Activated CD4-positive, alpha-beta T cell treated with anti-CD3 and anti-CD28 coated beads for 36 hours (primary cell): ENCODE measurements at regions not wholly inside any gene's neighbourhood (a gene's known extent, or its start where the extent isn't known, plus 50 kb on each side); places are given as distances from the start of the nearest gene placed in this dataset.

Source experiments
- ATAC-seq: fragments of 200-7000 bp; cut with Tn5 transposase; one replicate; pipeline ENCODE4 v1.10.0; 2021; ENCODE audit warnings: mild to moderate bottlenecking, moderate library complexity
- CTCF ChIA-PET: fragments of 350-600 bp; sonication (Branson Sonifier 250); formaldehyde crosslinking; loops from one replicate; lab custom pipeline; 2021; ENCODE audit warnings: antibody characterized with exemption; lab: Charles Lee
- POLR2A ChIA-PET: fragments of 350-600 bp; sonication (Branson Sonifier 250); formaldehyde crosslinking; loops from one replicate; lab custom pipeline; 2021; ENCODE audit warnings: antibody characterized with exemption, inconsistent platforms; lab: Charles Lee
- DNase-seq: peaks from one replicate; pipeline ENCODE4 v3.0.0-alpha.2; 2020
- H3K27ac Mint-ChIP-seq: one replicate; pipeline ENCODE4 v1.8.0; 2021; ENCODE audit warnings: mixed read lengths
- H3K27me3 Mint-ChIP-seq: one replicate; pipeline ENCODE4 v1.8.0; 2021; ENCODE audit warnings: mixed read lengths
- H3K36me3 Mint-ChIP-seq: one replicate; pipeline ENCODE4 v1.8.0; 2021; ENCODE audit warnings: low read depth, mixed read lengths
- H3K4me1 Mint-ChIP-seq: one replicate; pipeline ENCODE4 v1.8.0; 2021; ENCODE audit warnings: mixed read lengths
- H3K4me3 Mint-ChIP-seq: one replicate; pipeline ENCODE4 v1.8.0; 2021; ENCODE audit warnings: mild to moderate bottlenecking, moderate library complexity, mixed read lengths
- H3K9me3 Mint-ChIP-seq: one replicate; pipeline ENCODE4 v1.8.0; 2021; ENCODE audit warnings: low read depth, mixed read lengths
- intact Hi-C, 2 experiments: fragments of 100-400 bp; cut with DNase I in 1 of 2; cut with micrococcal nuclease in 1 of 2; formaldehyde crosslinking; loops; one replicate each; pipeline versions ENCODE4 v1.14.2 to v1.15.1; 2022 to 2024; cut with DNase I, micrococcal nuclease

- intact Hi-C loops, result no loop called here
- H3K4me3 Mint-ChIP-seq, result no peak overlapping the region
- DNase-seq, result no peak
- CTCF ChIA-PET, result no interaction called here
- no peaks in the 10 kb centered on the region for H3K36me3 Mint-ChIP-seq
- no peaks in the 10 kb centered on the region for H3K4me1 Mint-ChIP-seq
- peaks cover 2% of the 10 kb centered on the region for H3K27me3 Mint-ChIP-seq
- POLR2A ChIA-PET, result no interaction called here
- peaks cover 2% of the 10 kb centered on the region for H3K9me3 Mint-ChIP-seq
- H3K27ac Mint-ChIP-seq, result no peak overlapping the region
- ATAC-seq, result no peak
Measured at GRCh38 chr16:48003206-48003907, 152.4 kb downstream of the ABCC12 start.

DNA sequence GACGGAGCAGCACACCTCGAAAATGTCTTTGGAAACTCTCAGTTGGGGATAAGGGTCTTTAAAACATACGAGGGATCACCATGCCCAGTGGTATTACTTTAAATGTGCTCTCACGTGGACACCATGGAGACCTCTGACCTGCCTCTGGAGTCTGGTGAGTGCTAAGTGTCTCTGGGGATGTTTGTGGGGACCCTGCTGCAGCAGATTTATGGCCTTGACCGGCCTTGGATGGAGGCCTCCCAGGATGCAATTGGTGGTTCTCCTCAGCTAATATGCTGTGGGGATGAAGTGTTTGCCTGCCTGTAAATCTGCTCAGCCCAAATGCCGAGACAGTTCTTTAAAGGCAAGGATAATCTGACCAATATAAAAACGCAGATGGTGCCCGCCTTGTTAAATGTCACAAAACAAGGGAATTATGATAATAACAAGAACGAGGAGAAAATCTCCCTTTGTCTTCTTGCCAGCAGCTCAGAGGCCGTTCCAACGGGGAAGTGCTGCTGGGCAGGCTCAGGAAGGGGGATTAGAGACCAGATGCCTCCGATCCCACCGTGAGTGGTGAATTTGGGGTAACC is 154.4 kb downstream of the ABCC12 start:
- H3K27me3 Mint-ChIP-seq, result peaks cover 2% of the 10 kb centered on the region
- peaks cover 1% of the 10 kb centered on the region for H3K9me3 Mint-ChIP-seq
- intact Hi-C loops, result no loop called here
- CTCF ChIA-PET, result no interaction called here
- no peak for ATAC-seq
- no peak overlapping the region for H3K4me3 Mint-ChIP-seq
- H3K36me3 Mint-ChIP-seq, result no peaks in the 10 kb centered on the region
- no peaks in the 10 kb centered on the region for H3K4me1 Mint-ChIP-seq
- no peak for DNase-seq
- POLR2A ChIA-PET, result no interaction called here
- no peak overlapping the region for H3K27ac Mint-ChIP-seq

DNA sequence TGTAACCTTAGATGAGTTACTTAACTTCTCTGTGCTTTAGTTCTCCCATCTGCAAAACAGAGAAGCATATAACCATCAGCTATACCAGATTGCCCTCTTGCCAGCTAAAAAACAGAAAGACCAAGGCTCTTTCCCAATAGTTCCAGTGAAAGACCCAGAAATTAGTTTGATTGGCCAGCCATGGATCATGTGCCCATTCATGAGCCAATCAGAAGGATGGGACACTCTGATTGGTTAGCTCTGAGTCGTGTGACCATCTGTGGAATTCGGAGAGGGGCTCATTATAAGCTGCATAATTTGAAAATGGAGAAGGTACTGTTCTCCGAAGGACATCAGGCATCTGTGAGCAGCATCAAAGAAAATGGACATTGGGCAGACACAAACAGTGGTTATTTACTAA is 155.2 kb downstream of the ABCC12 start:
- Mint-ChIP-seq H3K27ac (no peak overlapping the region), H3K9me3 (no peaks in the 10 kb centered on the region), H3K4me3 (no peak overlapping the region), H3K36me3 (no peaks in the 10 kb centered on the region), H3K4me1 (no peaks in the 10 kb centered on the region), H3K27me3 (peaks cover 2% of the 10 kb centered on the region)
- intact Hi-C loops, result no loop called here
- POLR2A ChIA-PET, result no interaction called here
- ATAC-seq (no peak), DNase-seq (no peak)
- CTCF ChIA-PET, result no interaction called here

GRCh38 chr16:47999595-47999994 is 156.2 kb downstream of the ABCC12 start:
- H3K27me3 Mint-ChIP-seq, result peaks cover 2% of the 10 kb centered on the region
- no peak overlapping the region for H3K27ac Mint-ChIP-seq
- H3K9me3 Mint-ChIP-seq, result no peaks in the 10 kb centered on the region
- no peaks in the 10 kb centered on the region for H3K4me1 Mint-ChIP-seq
- DNase-seq, result no peak
- no peaks in the 10 kb centered on the region for H3K36me3 Mint-ChIP-seq
- POLR2A ChIA-PET, result no interaction called here
- intact Hi-C loops, result no loop called here
- CTCF ChIA-PET, result interaction anchor here (0.7 kb wide), 1 partner anchor 1269 kb away, joined by 3 read pairs; no protein-coding TSS in a partner anchor
- no peak for ATAC-seq
- no peak overlapping the region for H3K4me3 Mint-ChIP-seq

GRCh38 chr16:47995354-47995753 is 160.4 kb downstream of the ABCC12 start:
- peaks cover 2% of the 10 kb centered on the region for H3K27me3 Mint-ChIP-seq
- POLR2A ChIA-PET, result no interaction called here
- intact Hi-C loops, result no loop called here
- CTCF ChIA-PET, result no interaction called here
- peaks cover 3% of the 10 kb centered on the region for H3K9me3 Mint-ChIP-seq
- H3K4me3 Mint-ChIP-seq, result no peak overlapping the region
- no peaks in the 10 kb centered on the region for H3K36me3 Mint-ChIP-seq
- ATAC-seq (no peak), DNase-seq (no peak)
- no peak overlapping the region for H3K27ac Mint-ChIP-seq
- H3K4me1 Mint-ChIP-seq, result no peaks in the 10 kb centered on the region

GRCh38 chr16:47991491-47991890 is 164.3 kb downstream of the ABCC12 start:
- intact Hi-C loops, result no loop called here
- CTCF ChIA-PET, result interaction anchor here (0.6 kb wide), 1 partner anchor 735 kb away, joined by 3 read pairs; no protein-coding TSS in a partner anchor
- peaks cover 5% of the 10 kb centered on the region for H3K9me3 Mint-ChIP-seq
- POLR2A ChIA-PET, result no interaction called here
- ATAC-seq (no peak), DNase-seq (no peak)
- H3K36me3 Mint-ChIP-seq, result no peaks in the 10 kb centered on the region
- no peak overlapping the region for H3K27ac Mint-ChIP-seq
- H3K4me3 Mint-ChIP-seq, result no peak overlapping the region
- H3K27me3 Mint-ChIP-seq, result peaks cover 4% of the 10 kb centered on the region
- H3K4me1 Mint-ChIP-seq, result no peaks in the 10 kb centered on the region

DNA sequence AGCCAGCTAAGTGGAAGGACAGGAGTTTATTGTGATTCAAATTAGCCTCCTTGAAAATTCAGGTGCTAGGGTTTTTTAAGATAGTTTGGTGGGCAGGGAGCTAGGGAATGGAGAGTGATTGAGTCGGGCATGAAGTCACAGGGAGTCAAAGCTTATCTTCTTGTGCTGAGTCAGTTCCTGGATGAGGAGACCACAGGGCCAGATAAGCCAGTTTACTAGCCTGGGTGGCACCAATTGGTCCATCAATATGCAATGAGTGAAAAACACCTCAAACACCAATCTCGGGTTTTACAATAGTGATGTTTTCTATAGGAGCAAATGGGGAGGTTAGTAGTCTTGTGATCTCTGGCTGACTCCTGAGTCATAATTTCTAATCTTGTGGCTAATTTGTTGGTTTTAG is 165.1 kb downstream of the ABCC12 start:
- H3K9me3 Mint-ChIP-seq, result peaks cover 5% of the 10 kb centered on the region
- no peak for DNase-seq
- H3K36me3 Mint-ChIP-seq, result no peaks in the 10 kb centered on the region
- CTCF ChIA-PET, result interaction anchor here (1.1 kb wide), 1 partner anchor 849 kb away, joined by 4 read pairs; no protein-coding TSS in a partner anchor
- ATAC-seq, result no peak
- H3K4me1 Mint-ChIP-seq, result no peaks in the 10 kb centered on the region
- peaks cover 4% of the 10 kb centered on the region for H3K27me3 Mint-ChIP-seq
- H3K4me3 Mint-ChIP-seq, result no peak overlapping the region
- intact Hi-C loops, result no loop called here
- no peak overlapping the region for H3K27ac Mint-ChIP-seq
- POLR2A ChIA-PET, result no interaction called here

GRCh38 chr16:47987136-47987535 is 168.7 kb downstream of the ABCC12 start:
- intact Hi-C loops, result no loop called here
- ChIA-PET POLR2A (no interaction called here), CTCF (no interaction called here)
- ATAC-seq (no peak), DNase-seq (no peak)
- H3K4me1 Mint-ChIP-seq, result no peaks in the 10 kb centered on the region
- H3K4me3 Mint-ChIP-seq, result no peak overlapping the region
- H3K36me3 Mint-ChIP-seq, result no peaks in the 10 kb centered on the region
- H3K9me3 Mint-ChIP-seq, result peaks cover 2% of the 10 kb centered on the region
- peaks cover 7% of the 10 kb centered on the region for H3K27me3 Mint-ChIP-seq
- H3K27ac Mint-ChIP-seq, result no peak overlapping the region

DNA sequence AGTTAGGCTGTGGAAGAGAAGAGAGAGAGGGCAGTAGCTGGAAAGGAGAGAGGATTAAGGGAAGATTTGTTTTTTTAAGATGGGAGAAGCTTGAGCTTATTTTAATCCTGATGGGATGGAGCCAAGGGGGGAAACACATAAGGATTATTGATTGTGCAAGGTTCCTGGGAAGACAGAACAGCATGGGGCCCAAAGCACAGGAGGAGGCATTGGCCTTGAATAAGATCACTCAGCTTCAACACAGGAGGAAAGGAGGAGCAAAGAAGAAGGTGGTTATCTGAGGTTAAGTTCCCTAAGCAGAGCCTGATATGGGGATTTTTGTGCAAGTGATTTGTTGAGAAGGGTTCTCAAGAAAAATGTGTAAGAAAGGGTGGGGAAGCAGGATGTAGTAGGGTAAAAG is 169.8 kb downstream of the ABCC12 start:
- Mint-ChIP-seq H3K27ac (no peak overlapping the region), H3K27me3 (peaks cover 7% of the 10 kb centered on the region), H3K36me3 (no peaks in the 10 kb centered on the region), H3K4me1 (no peaks in the 10 kb centered on the region), H3K9me3 (peaks cover 2% of the 10 kb centered on the region), H3K4me3 (no peak overlapping the region)
- ATAC-seq (no peak), DNase-seq (no peak)
- intact Hi-C loops, result no loop called here
- POLR2A ChIA-PET, result no interaction called here
- CTCF ChIA-PET, result no interaction called here

- Mint-ChIP-seq H3K9me3 (peaks cover 2% of the 10 kb centered on the region), H3K4me1 (no peaks in the 10 kb centered on the region), H3K27me3 (peaks cover 7% of the 10 kb centered on the region), H3K27ac (no peak overlapping the region), H3K36me3 (no peaks in the 10 kb centered on the region), H3K4me3 (no peak overlapping the region)
- ATAC-seq (no peak), DNase-seq (no peak)
- ChIA-PET POLR2A (no interaction called here), CTCF (no interaction called here)
- intact Hi-C loops, result no loop called here
Measured at GRCh38 chr16:47984669-47985068, 171.1 kb downstream of the ABCC12 start.

DNA sequence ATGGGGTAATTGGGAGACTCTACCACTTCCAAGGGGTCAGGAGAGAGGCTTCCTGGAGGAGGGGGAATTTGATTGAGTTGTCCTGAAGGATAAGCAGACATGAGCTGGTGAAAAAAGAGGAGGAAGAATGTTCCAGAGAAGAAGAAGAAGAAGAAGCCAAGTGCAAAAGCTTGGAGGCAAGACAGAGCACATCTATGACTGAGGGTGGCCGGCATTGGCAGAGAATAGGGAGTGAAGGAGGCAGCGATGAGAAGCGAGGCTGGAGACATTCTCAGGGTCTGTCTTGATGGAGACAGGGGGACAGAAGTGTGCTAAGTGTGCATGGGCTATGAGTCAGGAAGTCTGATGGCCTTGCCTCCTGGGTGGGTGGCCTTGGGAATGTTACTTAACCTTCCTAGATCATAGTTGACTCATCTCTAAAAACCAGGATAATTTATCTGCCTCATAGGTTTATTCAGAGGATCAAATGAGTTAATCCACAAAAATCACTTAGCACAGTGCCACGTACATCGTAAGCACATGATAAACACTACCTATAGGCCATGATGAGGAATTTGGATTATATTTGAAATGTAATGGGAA is 171.7 kb downstream of the ABCC12 start:
- H3K4me1 Mint-ChIP-seq, result no peaks in the 10 kb centered on the region
- DNase-seq (no peak), ATAC-seq (no peak)
- CTCF ChIA-PET, result interaction anchor here (0.6 kb wide), 1 partner anchor 171 kb away, joined by 3 read pairs; no protein-coding TSS in a partner anchor
- peaks cover 7% of the 10 kb centered on the region for H3K27me3 Mint-ChIP-seq
- POLR2A ChIA-PET, result no interaction called here
- no peaks in the 10 kb centered on the region for H3K36me3 Mint-ChIP-seq
- no peak overlapping the region for H3K4me3 Mint-ChIP-seq
- intact Hi-C loops, result no loop called here
- H3K9me3 Mint-ChIP-seq, result no peaks in the 10 kb centered on the region
- H3K27ac Mint-ChIP-seq, result no peak overlapping the region

DNA sequence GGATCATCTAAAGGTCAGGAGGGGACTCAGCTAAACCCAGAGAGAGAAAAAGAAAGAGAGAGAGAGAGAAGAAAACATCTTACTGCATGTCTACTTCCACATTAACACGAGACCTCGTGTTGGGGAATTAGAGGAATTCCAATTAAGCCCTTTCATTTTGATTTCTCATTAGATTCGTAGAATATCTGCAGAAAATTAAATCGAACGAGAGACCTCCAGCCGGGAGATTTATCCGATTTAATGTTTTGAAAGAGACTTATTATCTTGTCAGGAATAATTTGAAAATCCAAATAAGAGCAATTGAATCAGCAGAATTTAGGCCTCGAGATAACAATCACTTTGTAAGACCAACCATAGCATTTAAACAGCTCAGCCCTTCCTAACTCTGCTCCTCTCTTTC is 175.6 kb downstream of the ABCC12 start:
- Mint-ChIP-seq H3K4me1 (no peaks in the 10 kb centered on the region), H3K4me3 (no peak overlapping the region), H3K36me3 (no peaks in the 10 kb centered on the region), H3K9me3 (no peaks in the 10 kb centered on the region), H3K27me3 (no peaks in the 10 kb centered on the region), H3K27ac (no peak overlapping the region)
- CTCF ChIA-PET, result interaction anchor here (0.6 kb wide), 1 partner anchor 838 kb away, joined by 3 read pairs; no protein-coding TSS in a partner anchor
- POLR2A ChIA-PET, result no interaction called here
- DNase-seq (no peak), ATAC-seq (no peak)
- intact Hi-C loops, result no loop called here
